ENCODE measurements at regions not wholly inside any gene's neighbourhood (a gene's known extent, or its start where the extent isn't known, plus 50 kb on each side); places are given as distances from the start of the nearest gene placed in this dataset.

DNA sequence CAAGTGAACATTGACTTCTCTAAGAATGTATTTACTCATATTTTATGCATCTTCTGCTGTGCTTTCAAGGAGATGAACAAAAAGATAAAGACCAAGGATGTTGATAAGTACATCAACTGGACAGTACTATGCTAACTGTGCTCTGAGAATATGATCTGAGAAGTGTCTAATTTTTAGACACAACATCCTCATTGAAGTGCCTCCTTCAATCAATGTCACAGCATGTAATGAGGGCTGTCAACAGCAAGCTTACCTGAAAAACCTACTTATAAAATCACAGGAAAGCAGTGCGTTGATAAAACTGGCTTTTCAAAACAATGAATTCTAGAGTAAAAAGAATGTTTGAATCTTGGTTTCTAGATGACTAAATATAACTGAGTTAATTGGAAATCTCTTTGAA lies 452.9 kb upstream of the DSEL start:
- TF ChIP-seq, protein P1, sequence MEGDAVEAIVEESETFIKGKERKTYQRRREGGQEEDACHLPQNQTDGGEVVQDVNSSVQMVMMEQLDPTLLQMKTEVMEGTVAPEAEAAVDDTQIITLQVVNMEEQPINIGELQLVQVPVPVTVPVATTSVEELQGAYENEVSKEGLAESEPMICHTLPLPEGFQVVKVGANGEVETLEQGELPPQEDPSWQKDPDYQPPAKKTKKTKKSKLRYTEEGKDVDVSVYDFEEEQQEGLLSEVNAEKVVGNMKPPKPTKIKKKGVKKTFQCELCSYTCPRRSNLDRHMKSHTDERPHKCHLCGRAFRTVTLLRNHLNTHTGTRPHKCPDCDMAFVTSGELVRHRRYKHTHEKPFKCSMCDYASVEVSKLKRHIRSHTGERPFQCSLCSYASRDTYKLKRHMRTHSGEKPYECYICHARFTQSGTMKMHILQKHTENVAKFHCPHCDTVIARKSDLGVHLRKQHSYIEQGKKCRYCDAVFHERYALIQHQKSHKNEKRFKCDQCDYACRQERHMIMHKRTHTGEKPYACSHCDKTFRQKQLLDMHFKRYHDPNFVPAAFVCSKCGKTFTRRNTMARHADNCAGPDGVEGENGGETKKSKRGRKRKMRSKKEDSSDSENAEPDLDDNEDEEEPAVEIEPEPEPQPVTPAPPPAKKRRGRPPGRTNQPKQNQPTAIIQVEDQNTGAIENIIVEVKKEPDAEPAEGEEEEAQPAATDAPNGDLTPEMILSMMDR (IDR thresholded peaks at IDR 0.05) = no peak
- TF ChIP-seq EP300 (IDR thresholded peaks at IDR 0.05) = no peak
- TF ChIP-seq POLR2A (IDR thresholded peaks at IDR 0.05) = no peak

Data from ovary (tissue), 3 donors.